Fibroblast of the aortic adventitia (primary cell): ENCODE measurements at regions not wholly inside any gene's neighbourhood (a gene's known extent, or its start where the extent isn't known, plus 50 kb on each side); places are given as distances from the start of the nearest gene placed in this dataset.

Source experiments
- DNase-seq: peaks from one replicate; pipeline ENCODE4 v3.0.0-alpha.2; 2010; ENCODE audit warnings: low read depth
- H3K4me3 ChIP-seq: 2 replicates; pipeline ENCODE4 v1.5.1; 2011; ENCODE audit warnings: low read depth, mild to moderate bottlenecking, control low read depth, low read length, moderate library complexity
- TF ChIP-seq, protein P1 (sequence below): IDR thresholded peaks from 2 replicates; pipeline ENCODE4 v1.5.1; 2011; ENCODE audit warnings: mild to moderate bottlenecking, low read length, control low read depth, inconsistent platforms; ENCODE audit not compliant: insufficient read depth

DNA sequence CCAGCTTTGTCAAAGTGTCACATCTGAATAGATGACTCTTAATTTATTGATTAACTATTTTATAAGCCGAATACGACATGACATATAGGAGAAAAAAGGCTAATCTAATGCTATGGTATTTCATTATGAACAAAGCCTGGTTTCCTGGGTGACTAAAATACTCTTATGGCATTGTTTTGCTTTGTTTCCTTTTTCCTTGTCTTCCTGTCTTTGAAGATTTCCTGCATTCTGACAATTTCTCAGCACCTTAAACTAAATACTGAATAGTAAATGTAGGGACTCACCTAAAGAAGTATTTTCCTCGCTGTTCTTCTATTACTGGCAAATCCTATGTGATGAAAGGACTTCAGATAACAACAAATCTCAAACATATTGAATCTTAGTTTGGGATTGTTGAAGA lies 1284.5 kb downstream of the EFNA5 start:
- TF ChIP-seq, protein P1, sequence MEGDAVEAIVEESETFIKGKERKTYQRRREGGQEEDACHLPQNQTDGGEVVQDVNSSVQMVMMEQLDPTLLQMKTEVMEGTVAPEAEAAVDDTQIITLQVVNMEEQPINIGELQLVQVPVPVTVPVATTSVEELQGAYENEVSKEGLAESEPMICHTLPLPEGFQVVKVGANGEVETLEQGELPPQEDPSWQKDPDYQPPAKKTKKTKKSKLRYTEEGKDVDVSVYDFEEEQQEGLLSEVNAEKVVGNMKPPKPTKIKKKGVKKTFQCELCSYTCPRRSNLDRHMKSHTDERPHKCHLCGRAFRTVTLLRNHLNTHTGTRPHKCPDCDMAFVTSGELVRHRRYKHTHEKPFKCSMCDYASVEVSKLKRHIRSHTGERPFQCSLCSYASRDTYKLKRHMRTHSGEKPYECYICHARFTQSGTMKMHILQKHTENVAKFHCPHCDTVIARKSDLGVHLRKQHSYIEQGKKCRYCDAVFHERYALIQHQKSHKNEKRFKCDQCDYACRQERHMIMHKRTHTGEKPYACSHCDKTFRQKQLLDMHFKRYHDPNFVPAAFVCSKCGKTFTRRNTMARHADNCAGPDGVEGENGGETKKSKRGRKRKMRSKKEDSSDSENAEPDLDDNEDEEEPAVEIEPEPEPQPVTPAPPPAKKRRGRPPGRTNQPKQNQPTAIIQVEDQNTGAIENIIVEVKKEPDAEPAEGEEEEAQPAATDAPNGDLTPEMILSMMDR, result no peak
- DNase-seq, result no peak
- H3K4me3 ChIP-seq, result no peak overlapping the region

DNA sequence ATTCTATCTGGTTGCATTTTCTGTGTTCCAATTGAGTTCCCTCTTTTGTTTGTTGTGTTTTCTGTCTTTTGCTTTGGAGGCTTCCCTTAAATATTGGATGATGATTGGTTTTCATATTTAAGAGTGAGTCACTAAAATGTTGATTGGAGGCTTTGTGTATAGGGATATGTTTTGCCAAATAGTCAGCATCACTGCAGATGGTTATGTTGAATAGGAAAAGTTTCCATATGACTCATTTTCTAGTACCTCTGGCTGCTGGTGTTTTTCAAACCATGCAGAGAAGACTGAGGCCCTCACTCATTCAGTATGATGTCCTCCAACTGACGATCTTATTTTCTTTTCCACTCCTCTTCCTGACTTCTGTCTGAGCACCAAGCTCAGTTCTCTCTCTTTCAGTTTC lies 1290.0 kb downstream of the EFNA5 start:
- DNase-seq, result peak; percentile 41
- TF ChIP-seq, protein P1, result no peak
- no peak overlapping the region for H3K4me3 ChIP-seq

DNA sequence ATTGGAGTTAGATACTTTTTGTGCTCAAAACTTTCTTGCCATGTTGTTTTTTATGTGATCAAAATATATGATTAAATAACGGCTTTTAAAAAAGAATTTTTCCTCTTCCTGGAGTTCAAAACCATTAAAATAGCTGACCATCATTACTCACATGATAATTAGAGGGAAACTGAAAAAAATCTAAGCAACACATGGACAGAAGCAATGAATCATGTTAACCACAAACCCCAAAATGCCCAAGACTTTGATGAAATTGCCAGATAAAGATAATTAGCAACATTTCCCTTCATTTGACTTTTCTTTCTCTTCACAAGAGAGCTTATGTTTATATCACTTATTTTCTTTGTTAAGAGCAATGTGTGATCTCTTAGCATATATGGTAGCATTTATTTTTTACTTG lies 1294.2 kb downstream of the EFNA5 start:
- no peak for DNase-seq
- TF ChIP-seq, protein P1, result no peak
- H3K4me3 ChIP-seq, result no peak overlapping the region

DNA sequence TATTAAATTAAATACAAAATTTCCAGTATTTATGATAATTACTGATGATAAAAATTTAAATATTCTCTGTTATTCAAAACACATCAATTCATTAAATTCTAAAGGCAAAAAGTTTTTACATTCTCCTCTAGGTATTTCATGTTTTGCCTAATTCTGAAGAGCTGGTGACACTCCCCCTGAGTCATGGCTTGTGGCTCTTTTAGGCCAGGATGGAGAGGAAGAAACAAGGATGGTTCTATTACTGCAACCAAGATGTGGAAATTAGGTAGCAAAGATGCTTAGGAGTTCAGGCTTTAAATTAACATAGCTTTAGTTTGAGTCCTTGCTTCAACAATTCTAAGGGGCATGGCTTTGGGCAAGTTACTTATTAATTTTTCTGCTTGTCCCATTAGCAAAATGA lies 1295.8 kb downstream of the EFNA5 start:
- no peak for DNase-seq
- TF ChIP-seq, protein P1, result no peak
- no peak overlapping the region for H3K4me3 ChIP-seq

DNA sequence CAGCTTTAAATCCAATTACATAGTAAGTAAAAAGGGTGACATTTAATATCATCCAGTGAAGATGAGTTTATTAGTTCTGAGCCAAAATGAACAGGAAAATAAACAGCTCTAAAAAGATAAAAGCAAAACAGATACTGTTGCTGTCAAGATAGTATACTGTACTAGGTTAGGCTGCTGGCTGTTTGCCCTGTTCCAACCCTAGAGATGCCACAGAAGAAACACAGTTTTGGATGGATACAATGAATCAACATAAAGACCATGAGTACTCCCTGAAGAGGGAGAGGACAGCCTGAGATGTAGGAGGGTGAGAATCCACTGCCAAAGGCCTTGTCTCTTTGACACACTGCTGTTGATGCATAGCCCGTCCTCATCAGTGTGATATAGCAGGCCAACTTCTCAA lies 1302.7 kb downstream of the EFNA5 start:
- no peak overlapping the region for H3K4me3 ChIP-seq
- DNase-seq, result no peak
- TF ChIP-seq, protein P1, result no peak

DNA sequence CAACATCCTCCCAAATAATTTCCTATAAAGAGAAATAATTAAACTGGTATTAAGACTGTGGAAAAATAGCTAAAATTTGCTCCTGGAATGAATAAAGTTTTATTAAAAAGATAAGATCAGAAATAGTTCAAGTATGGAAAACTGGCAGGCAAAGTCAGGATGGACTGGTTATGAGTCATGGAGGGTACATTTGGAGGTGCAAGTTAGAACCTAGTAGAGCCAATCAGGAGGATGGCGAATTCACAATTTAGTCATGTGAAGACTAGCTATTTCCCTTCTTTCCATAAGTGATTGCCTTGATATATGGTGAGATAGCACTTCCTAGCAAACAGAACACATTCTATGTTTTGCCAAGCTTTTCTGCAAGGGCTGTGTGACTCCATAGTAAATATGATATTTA lies 1303.5 kb downstream of the EFNA5 start:
- TF ChIP-seq, protein P1, result no peak
- H3K4me3 ChIP-seq, result no peak overlapping the region
- no peak for DNase-seq

DNA sequence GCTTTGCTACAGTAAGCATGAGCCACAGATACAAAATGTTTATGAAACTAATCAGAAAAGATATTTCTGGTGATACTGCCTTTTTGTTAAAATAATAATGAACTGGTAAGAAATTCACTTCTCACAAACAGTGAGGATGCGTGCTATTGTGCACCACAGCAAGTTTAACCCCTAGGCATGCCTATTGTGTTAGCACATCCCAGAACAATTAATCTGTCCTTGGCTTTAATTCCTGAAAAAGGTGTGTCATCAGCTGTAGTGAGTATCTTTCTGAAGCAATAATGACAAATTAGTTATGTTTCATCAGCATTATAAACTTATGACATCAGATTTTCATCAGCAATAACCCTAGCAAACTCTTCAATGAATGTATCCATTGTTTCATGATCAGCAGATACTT lies 1307.2 kb downstream of the EFNA5 start:
- DNase-seq, result no peak
- H3K4me3 ChIP-seq, result no peak overlapping the region
- TF ChIP-seq, protein P1, result no peak
